Pons (tissue), 1 donor: ENCODE measurements at regions not wholly inside any gene's neighbourhood (a gene's known extent, or its start where the extent isn't known, plus 50 kb on each side); places are given as distances from the start of the nearest gene placed in this dataset.

ENCODE experiments used
- DNase-seq: peaks from one replicate; pipeline ENCODE4 v3.0.0-alpha.2; 2016; ENCODE audit warnings: low spot score

DNA sequence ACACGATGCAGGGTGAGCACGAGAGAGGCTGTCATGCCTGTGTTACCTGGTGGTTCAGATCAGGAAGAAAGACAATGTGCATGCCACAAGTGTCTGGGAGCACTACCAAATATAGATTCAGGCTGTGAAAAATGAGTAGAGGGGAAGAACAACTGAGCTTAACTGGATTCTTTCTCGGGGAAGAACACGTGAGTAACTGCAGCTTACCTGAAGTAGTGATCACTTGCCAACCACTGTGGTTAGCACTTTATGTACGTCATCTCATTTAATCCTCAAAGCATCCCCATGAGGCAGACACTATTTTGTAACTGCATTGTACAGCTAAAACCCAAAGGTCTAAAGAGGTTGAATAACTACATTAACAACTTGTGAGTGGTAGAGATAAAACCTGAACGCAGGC lies 746.2 kb downstream of the TUSC7 start:
- DNase-seq, result no peak

DNA sequence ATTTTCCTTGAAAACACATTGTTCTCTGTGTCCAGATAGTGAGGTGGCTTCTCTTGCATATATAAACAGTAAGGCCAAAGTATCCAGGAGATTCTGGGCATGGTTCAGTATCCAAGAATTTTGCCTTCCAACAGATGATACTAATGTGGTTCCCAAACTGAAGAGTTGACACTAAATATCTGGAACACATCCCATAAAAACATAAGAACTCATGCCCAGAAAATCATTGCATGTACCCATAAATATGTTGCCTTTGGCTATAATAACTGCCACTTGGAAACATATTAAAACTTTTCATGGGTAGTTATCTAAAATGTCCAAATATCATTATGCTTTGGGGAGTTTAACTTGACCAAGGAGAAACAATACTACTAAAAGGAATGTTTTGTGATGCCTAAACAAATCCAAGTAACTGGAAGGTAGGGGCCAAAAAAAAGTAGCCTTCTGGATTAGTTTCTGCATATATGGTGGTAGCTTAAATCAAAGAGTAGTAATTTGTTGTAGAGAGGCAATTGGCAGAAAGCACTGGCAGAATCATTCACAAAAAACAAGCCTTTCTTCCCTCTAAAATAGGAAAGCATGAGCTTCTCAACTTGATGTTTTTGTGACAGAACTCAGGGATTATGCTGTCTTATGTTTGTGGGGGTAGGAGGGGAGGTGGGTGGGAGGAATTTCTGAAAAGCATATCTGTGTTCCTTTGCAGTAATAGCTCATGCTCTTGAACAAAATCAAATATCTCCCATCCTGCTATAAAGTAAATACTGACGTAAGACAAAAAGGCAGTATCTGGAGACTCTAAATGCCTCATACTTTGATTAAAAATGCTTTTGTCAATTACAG lies 753.9 kb downstream of the TUSC7 start:
- no peak for DNase-seq

DNA sequence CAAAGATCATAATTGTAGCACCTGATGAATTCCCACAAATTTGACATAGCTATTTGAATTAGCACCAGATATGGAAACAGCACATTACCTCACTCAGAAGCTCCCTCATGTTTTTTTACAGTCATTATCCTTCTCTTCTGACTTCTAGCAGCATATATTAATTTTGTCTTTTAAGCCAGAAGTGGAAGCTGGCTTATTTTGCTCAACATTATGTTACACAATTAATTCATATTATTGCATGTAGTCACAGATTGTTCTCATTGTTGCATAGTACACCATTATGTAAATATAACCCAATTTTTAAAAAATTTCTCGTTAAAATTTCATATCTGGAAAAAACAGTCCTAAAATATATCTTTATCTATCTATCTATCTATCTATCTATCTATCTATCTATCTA lies 762.3 kb downstream of the TUSC7 start:
- no peak for DNase-seq

DNA sequence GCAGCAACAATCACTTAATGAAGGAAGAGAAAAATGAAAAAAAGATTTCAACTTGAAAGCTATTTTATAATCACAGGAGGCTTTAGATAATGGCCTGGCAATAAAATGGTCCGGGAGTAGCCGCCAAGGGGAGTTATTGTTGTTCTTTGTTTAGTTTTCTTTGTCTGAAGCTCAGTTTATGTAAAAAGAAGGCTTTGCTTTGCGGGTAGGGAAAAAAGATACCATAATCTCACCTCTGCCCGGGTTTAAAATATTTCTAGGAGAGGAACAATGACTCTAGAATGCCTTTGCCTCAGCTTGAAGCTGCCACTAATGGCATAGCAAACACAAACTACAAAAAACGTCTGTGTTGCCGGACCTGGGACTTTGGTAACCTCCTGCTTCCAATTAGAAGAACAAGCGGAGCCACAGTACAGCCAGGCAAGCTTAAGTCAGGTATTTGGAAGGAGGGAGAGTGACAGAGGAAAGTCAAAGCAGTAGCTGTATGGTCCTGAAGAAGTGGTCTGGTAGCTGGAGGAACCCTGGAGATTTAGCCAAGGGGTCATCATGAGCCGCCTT lies 764.5 kb downstream of the TUSC7 start:
- no peak for DNase-seq

GRCh38 chr3:117476572-117476971 lies 767.0 kb downstream of the TUSC7 start:
- no peak for DNase-seq

GRCh38 chr3:117477214-117477755 lies 767.7 kb downstream of the TUSC7 start:
- no peak for DNase-seq

GRCh38 chr3:117479095-117479494 lies 769.5 kb downstream of the TUSC7 start:
- no peak for DNase-seq

GRCh38 chr3:117480525-117480924 lies 770.9 kb downstream of the TUSC7 start:
- peak; percentile 24 for DNase-seq

DNA sequence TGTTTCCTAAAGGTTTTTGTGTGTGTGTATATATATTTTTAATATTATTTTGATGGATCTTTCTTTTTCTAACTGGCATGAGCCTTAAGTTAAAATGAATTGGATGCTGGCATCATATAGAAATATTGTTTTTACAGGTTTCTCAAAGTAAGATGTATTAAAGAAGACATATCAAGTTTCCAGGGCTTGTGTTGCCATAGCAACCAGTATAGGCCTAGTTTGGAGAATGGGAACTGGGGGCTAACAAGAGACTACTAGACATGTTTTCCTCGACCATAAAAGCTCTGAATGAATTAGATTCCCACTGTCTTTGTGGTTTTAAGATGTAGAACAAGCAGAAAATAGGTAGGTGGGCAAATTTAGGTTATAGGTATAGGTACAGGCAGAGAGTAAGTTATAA lies 771.4 kb downstream of the TUSC7 start:
- no peak for DNase-seq

GRCh38 chr3:117483839-117484238 lies 774.3 kb downstream of the TUSC7 start:
- no peak for DNase-seq

- no peak for DNase-seq
Measured at GRCh38 chr3:117485841-117486240, 776.3 kb downstream of the TUSC7 start.

DNA sequence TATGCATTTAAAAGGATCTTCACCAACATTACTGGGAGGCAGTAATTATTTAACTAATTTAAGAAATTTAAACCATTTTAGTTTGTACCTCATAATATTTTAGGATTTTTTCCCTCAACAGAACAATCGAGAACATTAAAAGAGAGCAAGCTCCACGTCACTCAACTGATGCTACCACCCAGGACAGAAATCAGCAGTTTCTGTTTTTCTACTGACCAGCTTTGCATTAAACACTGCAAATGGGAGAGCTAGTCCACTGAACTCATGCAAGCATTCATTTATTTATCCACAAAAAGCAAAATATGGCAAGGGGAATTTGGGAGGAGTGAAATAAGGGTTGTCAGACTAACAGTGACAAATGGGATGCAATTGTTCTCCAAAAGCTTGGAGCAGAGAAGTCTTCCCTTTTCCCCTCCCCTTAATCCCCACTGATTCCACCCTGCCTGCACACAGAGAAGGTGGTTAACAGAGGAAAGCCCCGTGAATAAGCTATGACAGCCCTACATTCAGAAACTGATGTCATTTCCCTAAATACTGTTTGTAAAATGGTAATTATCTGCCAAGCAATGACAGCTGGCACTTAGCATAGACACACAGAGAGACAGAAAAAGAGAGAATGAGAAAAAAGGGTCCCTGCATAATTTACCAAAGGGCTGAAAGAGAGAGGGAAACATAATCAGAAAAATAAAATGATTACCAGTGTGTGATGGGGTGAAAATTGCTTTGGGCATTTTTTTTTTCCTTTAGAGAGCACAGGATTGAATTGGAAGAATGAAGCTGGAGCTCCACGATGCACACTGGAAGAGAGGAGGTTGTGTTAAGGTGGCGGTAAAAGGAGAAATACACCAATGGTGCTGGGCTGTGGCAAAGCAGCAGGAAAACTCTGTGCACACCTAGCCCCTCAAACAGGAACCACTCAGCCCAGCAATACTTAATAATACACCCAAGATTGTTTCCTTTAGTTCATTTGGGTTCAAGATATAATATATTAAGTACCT lies 777.4 kb downstream of the TUSC7 start:
- peak; percentile 28 for DNase-seq

DNA sequence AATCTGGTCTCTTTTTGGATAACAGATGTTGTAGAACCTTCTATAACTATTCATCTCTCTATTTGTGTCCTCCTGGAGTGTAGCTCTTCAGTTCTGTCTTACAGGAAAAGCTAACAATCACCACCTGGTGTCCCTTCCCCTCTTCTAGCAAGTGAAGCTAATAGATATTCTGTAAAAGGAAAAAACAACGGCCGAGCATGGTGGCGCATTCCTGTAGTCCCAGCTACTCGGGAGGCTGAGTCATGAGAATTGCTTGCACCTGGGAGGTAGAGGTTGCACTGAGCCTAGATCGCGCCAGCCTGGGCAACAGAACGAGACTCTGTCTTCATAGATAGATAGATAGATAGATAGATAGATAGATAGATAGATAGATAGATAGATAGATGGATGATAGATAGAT lies 779.4 kb downstream of the TUSC7 start:
- DNase-seq, result no peak

DNA sequence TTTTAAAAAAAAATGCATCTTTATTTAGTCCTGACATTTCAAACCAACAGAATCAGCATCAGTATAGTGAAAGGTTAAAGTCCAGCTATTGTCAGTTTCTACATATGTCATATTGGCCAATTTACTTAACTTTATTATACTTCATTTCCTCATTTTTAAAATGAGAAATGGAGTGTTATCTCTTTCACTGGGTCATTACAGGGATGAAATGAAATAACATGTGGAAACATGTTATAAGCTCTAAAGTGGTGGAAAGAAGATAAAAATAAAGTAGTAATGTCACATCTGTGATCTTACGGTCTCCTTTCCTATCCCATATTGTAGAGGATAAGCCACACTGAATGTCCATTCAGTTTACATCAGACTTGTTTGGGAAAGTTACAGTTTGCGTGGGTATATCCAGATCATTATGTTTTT lies 780.1 kb downstream of the TUSC7 start:
- DNase-seq, result no peak

DNA sequence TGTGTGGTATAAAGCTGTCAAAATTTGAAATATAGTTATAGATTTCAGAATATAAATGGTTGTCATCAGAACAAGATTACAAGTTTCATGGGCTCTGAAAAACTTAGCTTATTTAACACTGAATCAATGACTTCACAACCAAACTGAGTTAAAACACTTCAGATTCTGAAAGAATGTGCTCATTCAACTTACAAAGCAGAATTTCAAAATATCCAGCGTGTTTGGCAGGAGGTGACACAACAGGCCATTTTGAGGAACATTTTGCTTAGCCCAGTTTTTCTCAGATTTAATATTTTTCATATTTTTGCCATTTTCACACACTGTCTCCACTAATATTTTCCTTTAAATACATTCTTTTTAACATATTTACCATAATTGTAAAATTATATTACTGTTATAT lies 781.1 kb downstream of the TUSC7 start:
- no peak for DNase-seq

GRCh38 chr3:117495620-117496019 lies 786.0 kb downstream of the TUSC7 start:
- DNase-seq, result no peak

DNA sequence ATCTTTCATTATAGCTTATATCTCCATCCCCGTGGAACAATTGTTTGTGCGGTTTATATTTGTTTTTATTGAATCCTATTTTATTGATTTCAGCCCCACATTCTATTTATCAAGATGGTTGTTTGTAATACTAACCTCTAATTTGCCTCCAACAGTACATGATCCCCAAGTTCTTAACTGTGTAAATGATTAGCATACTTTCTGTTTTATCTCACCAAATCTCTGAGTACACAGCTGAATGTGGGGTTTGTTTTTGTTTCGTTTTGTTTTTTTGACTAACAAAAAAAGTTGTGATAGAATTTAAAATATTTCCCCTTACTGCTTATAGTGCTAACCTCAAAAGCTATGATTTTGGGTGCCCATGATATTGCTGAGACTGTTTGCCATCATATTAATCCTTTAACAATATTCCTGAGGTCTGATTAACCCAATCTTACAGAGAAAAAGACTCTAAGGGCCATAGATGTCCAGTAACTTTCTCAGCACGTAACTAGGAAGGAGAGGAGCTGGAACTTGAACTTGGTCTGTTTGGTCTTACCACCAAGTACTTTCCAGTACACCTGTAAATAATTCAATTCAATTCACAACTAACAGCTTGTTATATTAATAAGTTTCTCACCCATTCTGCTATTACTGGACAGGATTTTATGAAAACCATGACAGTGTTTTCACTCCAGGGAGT lies 789.8 kb downstream of the TUSC7 start:
- DNase-seq, result no peak

DNA sequence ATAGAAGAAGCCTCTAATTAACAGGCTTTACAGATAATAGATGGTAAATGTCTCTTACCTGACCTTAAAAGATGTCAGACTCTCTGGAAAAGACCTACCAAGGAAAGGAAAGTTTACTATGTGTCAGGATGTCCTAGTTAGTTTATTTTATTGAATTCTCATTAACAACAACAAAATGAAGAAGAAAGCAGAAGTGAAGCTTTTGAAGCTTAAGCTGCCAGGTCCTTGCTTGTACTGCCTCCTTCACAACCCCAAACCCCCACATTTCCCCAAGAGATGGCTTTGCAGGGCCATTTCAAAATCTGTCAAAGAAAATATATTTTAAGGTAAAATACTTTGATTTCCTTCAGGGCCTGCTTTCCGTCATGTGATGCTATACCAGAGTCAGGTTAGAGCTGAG lies 798.4 kb downstream of the TUSC7 start:
- DNase-seq, result no peak

- no peak for DNase-seq
Measured at GRCh38 chr3:117509858-117510257, 800.3 kb downstream of the TUSC7 start.

- no peak for DNase-seq
Measured at GRCh38 chr3:117510396-117510795, 800.8 kb downstream of the TUSC7 start.

DNA sequence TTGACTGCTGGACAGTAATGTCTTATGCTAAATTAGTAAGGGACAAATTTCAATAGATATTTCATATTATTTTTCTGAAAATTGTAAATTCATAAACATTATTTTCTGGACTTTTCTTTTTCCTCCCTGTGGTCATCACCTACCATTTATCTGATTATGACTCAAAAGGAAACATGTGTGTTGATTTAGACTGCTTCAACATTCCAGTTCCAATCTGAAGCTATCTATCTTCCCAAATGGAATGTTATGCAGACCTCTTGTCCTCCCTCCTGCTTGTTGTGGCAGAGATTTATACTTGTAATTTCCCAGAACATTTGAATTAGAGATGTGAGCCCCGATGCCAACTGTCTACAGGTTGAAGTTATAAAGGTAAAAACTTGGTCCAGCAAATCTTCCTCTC lies 803.4 kb downstream of the TUSC7 start:
- DNase-seq, result no peak

GRCh38 chr3:117515309-117515708 lies 805.7 kb downstream of the TUSC7 start:
- no peak for DNase-seq
